NOMO-1 (cell line): ENCODE measurements at regions not wholly inside any gene's neighbourhood (a gene's known extent, or its start where the extent isn't known, plus 50 kb on each side); places are given as distances from the start of the nearest gene placed in this dataset.

Experiments used
- DNase-seq, 2 experiments: peaks; one replicate each; lab custom pipeline; 2025; ENCODE audit not compliant: unreplicated experiment in 2 of 2; lab: John Stamatoyannopoulos, UW

DNA sequence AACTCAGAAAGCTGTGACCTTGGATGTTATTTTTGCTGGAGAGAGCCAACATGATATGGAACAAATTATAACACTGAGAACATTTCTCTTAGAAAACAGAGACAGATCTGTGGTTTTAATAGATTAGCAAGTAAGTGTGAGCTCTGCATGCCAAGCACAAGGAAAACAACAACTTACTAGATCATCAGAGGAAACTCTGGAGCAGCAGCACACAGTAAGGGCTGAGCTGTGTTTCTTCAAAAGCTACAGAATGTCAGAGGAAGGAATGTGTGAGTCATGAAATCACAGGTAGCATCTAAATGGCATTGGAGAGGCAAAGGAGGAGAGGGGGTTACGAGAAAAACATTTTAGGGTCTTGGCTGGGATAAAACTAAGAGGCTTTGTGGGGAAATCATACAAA, 283.4 kb upstream of the FZD8 start:
- DNase-seq: no peak

- DNase-seq: no peak
Observed at GRCh38 chr10:35924759-35925158, 282.7 kb upstream of the FZD8 start.

GRCh38 chr10:35922876-35923600, 280.9 kb upstream of the FZD8 start:
- DNase-seq: no peak

DNA sequence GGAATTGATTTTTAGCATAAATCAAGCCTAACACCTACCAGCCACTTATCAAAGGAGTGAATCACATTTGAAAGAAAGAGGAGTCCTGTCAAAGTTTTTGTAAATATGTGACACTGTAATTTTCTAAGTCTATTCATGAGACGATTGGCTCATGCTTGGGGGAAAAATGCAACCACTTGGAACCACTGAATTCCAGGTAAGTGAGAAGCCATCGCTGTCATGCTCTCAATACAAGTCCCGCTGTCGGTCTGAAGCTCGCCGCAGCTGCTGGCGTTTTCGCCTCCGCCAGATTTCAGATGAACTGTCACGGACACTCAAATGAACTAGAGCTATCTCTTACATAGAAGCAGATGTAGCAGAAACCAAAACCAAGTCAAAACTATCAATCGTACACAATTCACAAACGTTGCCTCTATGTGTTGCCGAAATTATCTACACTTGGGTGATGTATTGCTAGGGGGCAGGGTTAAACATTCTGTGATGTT, 279.8 kb upstream of the FZD8 start:
- DNase-seq: no peak

DNA sequence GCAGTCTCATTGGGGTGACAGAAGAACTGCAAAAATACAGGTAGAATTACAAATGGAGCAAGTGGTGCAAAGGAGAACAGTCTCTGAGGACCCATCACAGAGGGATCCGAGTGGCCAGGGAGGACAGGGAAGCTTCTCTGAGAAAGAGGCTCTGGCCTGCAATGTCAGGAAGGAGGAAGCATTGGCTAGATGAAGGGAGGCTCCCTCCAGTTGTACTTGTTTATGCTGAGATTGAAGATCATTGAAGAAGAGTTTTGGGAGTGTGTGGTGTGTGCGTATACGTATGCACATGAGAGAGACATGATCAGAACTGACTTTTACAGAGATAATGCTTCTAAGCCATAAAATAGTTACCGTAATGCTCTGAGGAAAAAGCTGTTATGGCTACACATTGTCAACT, 274.7 kb upstream of the FZD8 start:
- DNase-seq: no peak

DNA sequence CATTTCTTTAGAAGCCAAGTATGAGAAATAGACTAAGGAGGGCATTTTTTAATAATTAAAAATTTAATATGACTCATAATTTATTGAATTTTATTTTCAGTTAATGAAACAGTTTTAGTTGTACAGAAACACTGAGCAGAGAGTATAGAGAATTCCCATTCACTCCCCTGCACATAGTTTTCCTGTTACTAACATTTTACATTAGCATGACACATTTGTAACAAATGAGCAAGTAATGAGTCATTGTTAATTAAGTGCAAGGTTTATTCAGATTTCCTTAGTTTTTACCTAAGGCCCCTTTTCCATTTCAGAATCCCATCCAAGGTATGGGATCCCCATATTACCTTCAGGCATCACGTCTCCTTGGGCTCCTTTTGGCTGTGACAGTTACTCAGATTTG, 271.5 kb upstream of the FZD8 start:
- DNase-seq: no peak

DNA sequence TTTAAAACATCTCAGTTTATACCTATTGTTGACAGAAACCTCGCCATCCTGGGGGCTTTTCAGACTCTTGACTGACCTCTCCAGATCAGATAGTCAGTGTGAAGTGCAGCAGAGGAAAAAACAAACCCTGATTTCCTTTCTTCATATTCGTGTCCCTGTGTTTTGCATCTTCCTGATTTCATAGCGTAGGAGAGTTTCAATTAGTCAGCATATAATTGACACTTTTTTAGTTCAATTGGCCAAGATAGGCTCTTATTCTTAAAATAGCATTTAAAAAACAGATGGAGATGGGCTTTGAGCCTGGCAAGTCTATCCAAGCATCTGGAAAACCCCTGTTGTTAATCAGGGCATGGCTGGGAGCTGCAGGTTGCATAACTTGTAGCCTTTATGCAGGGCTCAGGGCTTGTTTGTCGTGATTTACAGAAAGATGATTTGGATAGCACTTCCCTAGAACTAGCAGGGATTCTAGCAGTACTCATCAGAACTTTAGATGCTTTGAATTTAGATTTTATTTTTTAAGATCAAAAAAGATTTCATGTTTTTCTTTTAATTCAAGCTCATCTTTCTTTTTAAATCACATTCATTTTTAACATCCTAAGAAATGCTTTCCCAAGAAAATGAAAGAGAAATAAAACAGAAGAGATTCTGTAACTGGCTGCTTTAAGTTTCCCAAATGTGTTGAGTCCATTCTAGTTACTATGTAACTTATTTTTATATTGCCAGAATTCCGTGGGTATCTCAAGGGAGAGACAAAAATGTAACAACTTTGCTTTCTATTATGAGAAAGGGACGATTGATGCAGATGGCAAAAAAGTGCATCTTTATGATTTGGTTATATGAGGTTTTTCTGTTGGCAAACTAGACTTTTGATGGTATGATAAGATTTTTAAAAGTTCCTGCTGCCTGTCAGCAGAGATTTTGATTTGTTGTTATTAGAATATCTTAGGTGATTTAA, 270.8 kb upstream of the FZD8 start:
- no peak for DNase-seq

DNA sequence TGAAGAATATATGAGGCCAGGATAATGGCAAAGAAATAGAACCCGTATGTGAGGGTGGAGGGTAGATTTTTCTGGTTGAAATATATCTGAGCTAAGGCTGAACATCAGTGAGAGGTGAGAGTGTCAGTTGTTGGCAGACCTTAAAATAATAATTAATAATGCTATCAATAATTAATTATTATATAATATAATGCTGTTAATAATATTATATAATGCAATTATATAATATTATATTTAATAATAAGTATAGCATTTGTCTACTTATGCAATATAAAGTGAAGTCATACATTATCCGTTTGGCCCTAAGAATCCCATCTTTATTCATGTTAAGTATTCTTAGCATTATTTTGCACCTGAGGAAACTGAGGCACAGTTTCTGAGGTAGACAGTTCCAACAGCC, 269.9 kb upstream of the FZD8 start:
- no peak for DNase-seq

- DNase-seq: no peak
Observed at GRCh38 chr10:35911233-35911632, 269.1 kb upstream of the FZD8 start.

GRCh38 chr10:35910234-35910633, 268.1 kb upstream of the FZD8 start:
- no peak for DNase-seq

DNA sequence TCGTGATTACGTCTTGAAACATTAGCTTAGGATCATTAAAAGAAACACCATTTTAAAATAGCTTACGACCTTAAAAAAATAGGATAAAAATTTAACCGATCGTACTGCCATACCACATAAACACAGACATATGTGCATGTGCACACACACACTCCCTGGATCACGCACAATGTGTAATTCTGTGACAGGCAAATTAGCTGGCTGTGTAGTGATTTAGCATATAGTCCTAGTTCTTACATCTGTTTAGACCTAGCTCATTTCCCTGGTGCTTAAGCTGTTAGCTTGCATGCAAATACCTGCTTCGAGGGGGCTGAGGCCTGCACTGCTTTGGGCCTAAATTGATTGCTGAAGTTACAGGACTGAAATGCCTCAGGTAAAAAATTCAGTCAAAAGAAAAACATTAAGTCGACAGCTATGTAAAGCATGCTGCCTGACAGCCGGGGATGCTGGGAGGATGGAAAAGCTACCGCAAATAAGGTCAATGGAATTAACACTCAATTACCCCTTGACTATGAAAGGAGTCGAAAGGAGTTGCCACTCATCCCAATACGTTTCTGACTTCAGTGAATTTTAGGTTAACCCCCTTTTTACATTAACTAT, 267.1 kb upstream of the FZD8 start:
- no peak for DNase-seq

GRCh38 chr10:35908451-35908850, 266.4 kb upstream of the FZD8 start:
- DNase-seq: no peak

DNA sequence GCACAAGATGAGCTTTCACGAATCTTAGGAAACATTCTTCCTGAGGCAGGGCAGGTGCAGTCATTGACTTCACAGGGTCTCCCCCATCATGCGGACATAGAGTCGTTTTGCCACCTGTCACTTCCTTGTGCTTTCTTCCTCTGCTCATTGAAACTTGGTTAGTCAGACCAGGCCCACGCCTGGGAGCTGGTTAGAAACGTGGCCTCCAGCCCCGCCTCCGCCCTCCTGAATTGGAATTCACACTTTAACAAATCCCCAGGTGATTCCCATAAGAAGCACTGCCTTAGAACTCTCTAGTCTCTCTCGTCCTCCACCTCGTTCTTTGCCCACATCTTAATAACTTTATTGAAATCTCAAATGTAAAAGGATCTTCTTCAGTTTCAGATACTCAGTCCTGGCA, 265.5 kb upstream of the FZD8 start:
- no peak for DNase-seq

GRCh38 chr10:35906155-35906554, 264.1 kb upstream of the FZD8 start:
- no peak for DNase-seq

DNA sequence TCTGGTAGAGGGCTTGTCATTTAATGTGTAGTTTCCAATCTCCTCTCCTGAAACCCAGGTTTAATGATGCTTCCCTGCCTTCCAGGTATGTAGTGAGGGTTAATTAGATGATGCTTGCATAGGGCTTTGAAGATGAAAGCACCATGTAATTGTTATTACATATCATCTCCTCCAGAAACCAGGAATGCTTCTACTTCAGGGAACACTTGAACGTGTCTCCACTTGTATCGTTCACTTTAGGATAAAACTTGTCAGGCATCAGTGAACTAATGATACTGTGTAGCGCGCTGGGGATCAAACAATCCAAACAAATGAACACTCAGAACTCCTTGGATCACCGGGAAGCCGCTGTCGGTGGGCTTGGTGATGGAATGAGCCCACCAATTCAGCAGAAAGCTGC, 260.9 kb upstream of the FZD8 start:
- DNase-seq: no peak

DNA sequence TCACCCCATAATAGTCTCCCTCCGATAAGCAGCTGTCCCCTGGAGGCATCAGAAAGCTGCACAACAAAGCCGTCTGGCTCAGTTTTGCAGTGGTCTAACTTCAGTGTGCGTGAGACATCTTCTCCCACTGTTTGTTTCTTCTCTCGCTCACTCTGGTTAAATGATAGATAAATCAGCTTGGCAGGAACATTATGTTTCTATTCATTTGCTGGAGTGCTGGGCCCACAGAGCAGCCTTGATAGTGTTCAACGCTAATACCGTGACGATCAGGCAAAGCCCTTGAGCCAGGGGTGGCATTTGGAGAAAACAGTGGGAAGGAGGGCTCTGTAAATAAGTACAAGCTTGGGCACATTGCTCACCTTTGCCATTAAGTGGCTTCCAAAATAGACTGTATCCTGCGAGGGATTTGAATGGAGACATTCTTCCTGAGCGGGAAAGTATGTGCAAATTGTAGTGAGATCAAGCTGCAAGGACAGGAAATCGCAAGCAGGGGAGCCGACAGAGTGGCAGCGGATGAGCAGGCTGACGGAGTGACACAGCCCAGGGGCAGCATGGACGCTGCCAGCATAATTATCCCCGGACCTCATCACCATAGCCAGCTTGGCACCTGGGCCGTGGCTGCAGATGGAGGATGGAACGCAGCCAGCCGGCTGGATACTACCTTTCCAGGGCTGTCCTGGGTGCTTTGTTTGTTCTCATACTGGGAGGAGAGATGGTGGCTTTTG, 256.8 kb upstream of the FZD8 start:
- DNase-seq: no peak

- DNase-seq: no peak
Observed at GRCh38 chr10:35896001-35896400, 253.9 kb upstream of the FZD8 start.

GRCh38 chr10:35895331-35895730, 253.2 kb upstream of the FZD8 start:
- DNase-seq: no peak

DNA sequence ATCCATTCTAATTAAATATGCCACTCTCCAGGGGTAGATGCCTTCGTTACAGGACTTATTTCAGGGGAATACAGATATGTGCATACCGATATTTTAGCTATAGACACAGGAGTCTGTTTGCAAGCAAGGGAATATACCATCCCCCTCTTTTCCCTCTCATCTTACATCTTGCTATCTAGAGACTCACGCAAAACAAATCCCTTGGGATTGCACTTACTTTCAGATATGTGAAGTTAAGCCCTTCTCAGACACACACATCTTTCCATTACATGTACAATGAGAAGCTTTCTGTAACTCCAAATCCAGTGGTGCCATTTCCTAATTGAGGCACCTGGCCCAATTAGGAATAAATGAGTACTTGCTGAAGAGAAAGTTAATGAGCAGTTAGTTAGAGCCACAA, 250.4 kb upstream of the FZD8 start:
- no peak for DNase-seq

DNA sequence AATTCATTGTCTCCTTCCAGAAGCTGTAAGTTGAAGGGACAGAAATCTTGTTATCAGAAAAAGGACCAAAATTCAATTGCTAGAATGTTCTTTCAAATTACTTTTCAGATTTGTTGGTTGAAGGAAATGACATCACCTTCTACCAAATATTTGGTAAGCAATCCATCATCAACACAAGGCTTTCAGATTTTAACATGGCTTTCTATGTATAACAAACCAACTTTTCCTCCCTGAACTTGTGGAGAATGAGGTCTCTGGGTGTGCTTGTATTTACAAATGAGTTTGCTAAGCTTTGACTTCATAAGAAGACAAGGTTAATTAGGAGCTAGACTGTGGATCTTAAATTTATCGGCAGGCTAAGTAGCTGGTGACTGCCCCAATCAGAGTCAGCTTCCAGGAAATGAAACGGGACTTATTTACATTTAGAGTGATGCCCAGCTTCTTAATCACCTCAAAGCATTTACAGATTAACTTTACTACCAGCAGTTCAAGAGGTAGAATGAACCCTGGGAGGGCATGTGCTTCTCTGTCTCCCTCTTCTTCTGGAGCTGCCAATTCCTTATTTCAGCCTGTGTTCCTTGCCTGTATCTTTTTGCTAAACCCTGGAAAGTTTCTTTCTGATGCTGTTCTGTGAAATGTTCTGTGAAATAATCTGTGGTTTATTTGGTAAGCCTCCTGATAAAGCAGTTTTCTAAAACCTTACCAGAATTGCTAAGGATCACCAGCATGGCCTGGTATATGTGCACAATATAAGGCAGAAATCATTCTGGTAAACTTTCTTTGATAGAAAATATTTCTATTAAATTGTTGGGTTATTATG, 248.8 kb upstream of the FZD8 start:
- DNase-seq: no peak
